ENCODE measurements at regions not wholly inside any gene's neighbourhood (a gene's known extent, or its start where the extent isn't known, plus 50 kb on each side); places are given as distances from the start of the nearest gene placed in this dataset.

DNA sequence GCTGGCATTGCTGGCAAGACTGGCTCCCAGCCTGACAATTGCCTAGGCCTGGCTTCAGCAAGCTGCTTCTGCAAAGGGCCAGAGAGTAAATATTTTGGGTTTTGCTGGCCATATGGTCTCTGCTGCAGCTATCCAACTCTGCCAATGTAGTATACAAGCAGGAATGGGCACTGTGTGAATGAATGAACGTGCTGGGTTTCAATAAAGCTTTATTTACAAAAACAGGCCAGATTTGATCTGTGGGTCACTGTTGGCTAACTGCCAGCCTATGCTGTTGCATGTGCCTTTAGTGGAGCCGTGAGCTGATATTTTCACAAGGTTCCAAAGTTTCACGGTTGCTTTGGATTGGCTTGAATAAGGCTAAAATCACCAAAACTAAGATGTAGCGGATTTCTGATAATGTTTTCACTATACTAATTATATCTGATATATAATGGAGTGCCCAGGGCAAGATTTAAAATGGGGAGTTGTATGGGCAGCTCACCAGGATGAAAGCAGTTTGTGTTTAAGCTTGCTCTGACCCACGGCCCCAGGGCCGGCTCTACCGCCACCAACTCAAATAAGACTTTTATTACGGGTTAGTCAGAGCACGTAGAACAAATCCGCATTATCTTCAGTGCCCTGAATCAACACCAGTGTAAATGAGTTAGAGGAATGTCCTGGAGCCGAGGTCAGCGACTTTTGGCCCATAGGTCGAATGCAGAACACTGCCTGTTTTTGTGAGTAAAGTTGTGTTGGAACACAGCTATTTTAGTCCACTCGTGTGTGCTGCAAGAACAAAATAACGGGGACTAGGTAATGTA lies 98.6 kb upstream of the DAP start:
- ChIA-PET POLR2A (interaction anchor here (0.6 kb wide), 1 partner anchor 377 kb away, joined by 3 read pairs; no protein-coding TSS in a partner anchor), CTCF (interaction anchor here (0.6 to 1.4 kb wide), 6 partner anchors 9 to 399 kb away, joined by 3 to 6 read pairs (median 4); no protein-coding TSS in a partner anchor)
- no peaks in the 10 kb centered on the region for H3K4me1 Mint-ChIP-seq (ENCODE audit: insufficient read depth, unreplicated experiment)
- peaks cover 44% of the 10 kb centered on the region for H3K27me3 Mint-ChIP-seq (ENCODE audit: insufficient read depth, unreplicated experiment)
- H3K4me3 Mint-ChIP-seq (ENCODE audit: unreplicated experiment): no peak overlapping the region
- H3K9me3 Mint-ChIP-seq (ENCODE audit: unreplicated experiment): no peaks in the 10 kb centered on the region
- DNase-seq (ENCODE audit: unreplicated experiment): no peak
- no peaks in the 10 kb centered on the region for H3K36me3 Mint-ChIP-seq (ENCODE audit: insufficient read depth, unreplicated experiment)
- intact Hi-C loops (cut with micrococcal nuclease): loop anchor here (5.0 to 10.0 kb wide), 2 partner anchors 162 to 635 kb away; no protein-coding TSS in a partner anchor
- no peak overlapping the region for H3K27ac Mint-ChIP-seq (ENCODE audit: low read depth, unreplicated experiment)
- TF ChIP-seq, protein P1, sequence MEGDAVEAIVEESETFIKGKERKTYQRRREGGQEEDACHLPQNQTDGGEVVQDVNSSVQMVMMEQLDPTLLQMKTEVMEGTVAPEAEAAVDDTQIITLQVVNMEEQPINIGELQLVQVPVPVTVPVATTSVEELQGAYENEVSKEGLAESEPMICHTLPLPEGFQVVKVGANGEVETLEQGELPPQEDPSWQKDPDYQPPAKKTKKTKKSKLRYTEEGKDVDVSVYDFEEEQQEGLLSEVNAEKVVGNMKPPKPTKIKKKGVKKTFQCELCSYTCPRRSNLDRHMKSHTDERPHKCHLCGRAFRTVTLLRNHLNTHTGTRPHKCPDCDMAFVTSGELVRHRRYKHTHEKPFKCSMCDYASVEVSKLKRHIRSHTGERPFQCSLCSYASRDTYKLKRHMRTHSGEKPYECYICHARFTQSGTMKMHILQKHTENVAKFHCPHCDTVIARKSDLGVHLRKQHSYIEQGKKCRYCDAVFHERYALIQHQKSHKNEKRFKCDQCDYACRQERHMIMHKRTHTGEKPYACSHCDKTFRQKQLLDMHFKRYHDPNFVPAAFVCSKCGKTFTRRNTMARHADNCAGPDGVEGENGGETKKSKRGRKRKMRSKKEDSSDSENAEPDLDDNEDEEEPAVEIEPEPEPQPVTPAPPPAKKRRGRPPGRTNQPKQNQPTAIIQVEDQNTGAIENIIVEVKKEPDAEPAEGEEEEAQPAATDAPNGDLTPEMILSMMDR (IDR thresholded peaks at IDR 0.05; ENCODE audit: unreplicated experiment): no peak
- no TSS peak for BruUV-seq (replicated peaks)

DNA sequence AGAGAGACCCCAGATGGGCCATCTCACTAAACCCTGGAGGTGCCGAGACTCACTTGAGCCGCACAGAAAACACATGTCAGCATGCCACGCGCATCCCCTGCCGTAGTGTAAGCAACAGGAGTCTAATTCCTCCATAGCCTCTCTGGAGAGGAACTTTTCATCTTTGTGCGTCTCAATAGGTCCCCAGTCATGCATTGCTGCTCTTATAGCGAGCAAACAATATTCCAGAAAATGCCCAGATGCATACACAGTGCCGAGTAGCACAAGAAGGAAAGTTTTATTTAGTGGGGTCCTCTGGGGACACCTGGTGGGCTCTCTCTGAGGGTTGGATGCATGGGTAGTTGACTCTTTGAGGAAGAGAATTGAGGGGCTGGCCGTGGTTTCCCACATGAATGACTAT lies 97.9 kb upstream of the DAP start:
- CTCF ChIA-PET: interaction anchor here (0.6 to 1.4 kb wide), 4 partner anchors 9 to 156 kb away, joined by 3 to 5 read pairs (median 4); no protein-coding TSS in a partner anchor
- Mint-ChIP-seq H3K4me3 (ENCODE audit: unreplicated experiment) (no peak overlapping the region), H3K36me3 (ENCODE audit: insufficient read depth, unreplicated experiment) (no peaks in the 10 kb centered on the region), H3K27me3 (ENCODE audit: insufficient read depth, unreplicated experiment) (peaks cover 44% of the 10 kb centered on the region), H3K4me1 (ENCODE audit: insufficient read depth, unreplicated experiment) (no peaks in the 10 kb centered on the region), H3K9me3 (ENCODE audit: unreplicated experiment) (no peaks in the 10 kb centered on the region), H3K27ac (ENCODE audit: low read depth, unreplicated experiment) (no peak overlapping the region)
- POLR2A ChIA-PET: no interaction called here
- no TSS peak for BruUV-seq (replicated peaks)
- no peak for DNase-seq (ENCODE audit: unreplicated experiment)
- TF ChIP-seq, protein P1 (IDR thresholded peaks at IDR 0.05; ENCODE audit: unreplicated experiment): no peak
- intact Hi-C loops (cut with micrococcal nuclease): loop anchor here (5.0 kb wide), 1 partner anchor 162 kb away; no protein-coding TSS in a partner anchor

DNA sequence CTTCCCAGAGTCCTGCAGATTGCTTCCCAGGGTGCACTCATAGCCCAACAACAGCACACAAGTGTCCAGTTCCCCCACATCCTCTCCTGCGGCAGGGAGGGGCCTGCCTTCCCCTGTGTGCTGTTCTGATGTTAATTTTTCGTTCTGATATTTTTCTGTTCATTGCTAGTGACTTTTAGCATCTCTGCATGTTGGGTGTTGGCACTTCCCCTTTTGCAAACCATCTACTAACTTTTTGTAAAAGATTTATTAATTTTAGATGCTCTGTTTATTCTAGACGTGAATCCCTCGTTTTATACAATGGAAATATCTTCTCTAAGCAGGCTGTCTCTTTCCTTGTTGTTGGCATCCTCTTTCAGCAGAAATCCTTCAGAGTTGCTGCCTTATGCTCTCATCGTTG lies 97.3 kb upstream of the DAP start:
- no peaks in the 10 kb centered on the region for H3K9me3 Mint-ChIP-seq (ENCODE audit: unreplicated experiment)
- H3K36me3 Mint-ChIP-seq (ENCODE audit: insufficient read depth, unreplicated experiment): no peaks in the 10 kb centered on the region
- no peak overlapping the region for H3K4me3 Mint-ChIP-seq (ENCODE audit: unreplicated experiment)
- H3K27me3 Mint-ChIP-seq (ENCODE audit: insufficient read depth, unreplicated experiment): peaks cover 44% of the 10 kb centered on the region
- BruUV-seq (replicated peaks): no TSS peak
- POLR2A ChIA-PET: interaction anchor here (0.7 kb wide), 1 partner anchor 93 kb away, joined by 3 read pairs; no protein-coding TSS in a partner anchor
- CTCF ChIA-PET: interaction anchor here (0.5 to 1.3 kb wide), 2 partner anchors 634 to 751 kb away, joined by 3 to 4 read pairs; no protein-coding TSS in a partner anchor
- intact Hi-C loops (cut with micrococcal nuclease): loop anchor here (5.0 kb wide), 1 partner anchor 161 kb away; no protein-coding TSS in a partner anchor
- no peak overlapping the region for H3K27ac Mint-ChIP-seq (ENCODE audit: low read depth, unreplicated experiment)
- TF ChIP-seq, protein P1 (IDR thresholded peaks at IDR 0.05; ENCODE audit: unreplicated experiment): no peak
- DNase-seq (ENCODE audit: unreplicated experiment): no peak
- H3K4me1 Mint-ChIP-seq (ENCODE audit: insufficient read depth, unreplicated experiment): no peaks in the 10 kb centered on the region

DNA sequence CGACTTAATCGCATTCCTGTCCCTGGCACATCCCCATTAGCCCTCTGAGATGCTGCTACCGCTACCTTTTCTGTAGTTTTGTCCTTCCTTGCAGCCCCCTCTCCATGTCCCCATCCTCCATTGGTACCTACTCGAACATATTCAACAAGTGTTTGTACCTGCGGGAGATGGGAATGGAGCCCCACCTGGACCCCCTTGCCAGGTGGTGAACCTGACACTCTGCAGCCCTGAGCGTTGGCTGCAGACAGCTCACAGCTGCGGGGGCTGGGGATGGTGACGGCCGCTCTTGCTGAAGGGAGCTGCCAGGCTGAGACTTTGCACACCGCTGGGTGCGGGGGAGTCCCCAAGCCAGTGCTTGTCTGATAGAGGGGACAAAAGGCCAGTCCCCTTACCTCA lies 96.3 kb upstream of the DAP start:
- TF ChIP-seq, protein P1 (IDR thresholded peaks at IDR 0.05; ENCODE audit: unreplicated experiment): no peak

More for the DNA sequence above, 96.3 kb upstream of the DAP start:
- Mint-ChIP-seq H3K27me3 (ENCODE audit: insufficient read depth, unreplicated experiment) (peaks cover 40% of the 10 kb centered on the region), H3K27ac (ENCODE audit: low read depth, unreplicated experiment) (no peak overlapping the region), H3K4me3 (ENCODE audit: unreplicated experiment) (no peak overlapping the region), H3K9me3 (ENCODE audit: unreplicated experiment) (no peaks in the 10 kb centered on the region), H3K36me3 (ENCODE audit: insufficient read depth, unreplicated experiment) (no peaks in the 10 kb centered on the region), H3K4me1 (ENCODE audit: insufficient read depth, unreplicated experiment) (no peaks in the 10 kb centered on the region)
- no peak for DNase-seq (ENCODE audit: unreplicated experiment)
- BruUV-seq (replicated peaks): no TSS peak
- ChIA-PET POLR2A (interaction anchor here (0.6 kb wide), 1 partner anchor 48 kb away, joined by 3 read pairs; no protein-coding TSS in a partner anchor), CTCF (interaction anchor here (0.6 to 3.1 kb wide), 15 partner anchors 8 to 808 kb away, joined by 3 to 13 read pairs (median 4); no protein-coding TSS in a partner anchor)
- intact Hi-C loops (cut with micrococcal nuclease): loop anchor here (5.0 kb wide), 1 partner anchor 160 kb away; no protein-coding TSS in a partner anchor

Measured in MCF 10A (cell line).